Breast epithelium (tissue), 3 donors: ENCODE measurements at regions not wholly inside any gene's neighbourhood (a gene's known extent, or its start where the extent isn't known, plus 50 kb on each side); places are given as distances from the start of the nearest gene placed in this dataset.

ENCODE experiments used
- CTCF ChIP-seq, 3 donors: fragments of 450-650 bp; IDR thresholded peaks; one replicate each; pipeline ENCODE4 v1.5.1; 2016 to 2017; ENCODE audit warnings: antibody characterized with exemption in 3 of 3, mild to moderate bottlenecking in 3 of 3, moderate library complexity in 3 of 3
- POLR2A ChIP-seq: fragments of 450-650 bp; IDR thresholded peaks from one replicate; pipeline ENCODE4 v1.6.1; 2016; ENCODE audit warnings: antibody characterized with exemption, mild to moderate bottlenecking, moderate library complexity
- POLR2AphosphoS5 ChIP-seq, 3 donors: sonication (generic); formaldehyde crosslinking; IDR thresholded peaks; one replicate each; pipeline ENCODE4 v1.6.1; 2017; ENCODE audit warnings: antibody characterized with exemption in 3 of 3

GRCh38 chr13:111418101-111418500, 97.7 kb downstream of the TEX29 start:
- TF ChIP-seq POLR2A (no peak), CTCF (IDR thresholded peaks at IDR 0.05) (no peak), POLR2AphosphoS5 (IDR thresholded peaks at IDR 0.05) (no peak)
